RPMI7951 (cell line): ENCODE measurements at regions not wholly inside any gene's neighbourhood (a gene's known extent, or its start where the extent isn't known, plus 50 kb on each side); places are given as distances from the start of the nearest gene placed in this dataset.
A peak's percentile ranks its signal among the peaks of the same experiment; 100 is the strongest.

ENCODE experiments used
- DNase-seq: peaks from one replicate; pipeline ENCODE4 v3.0.0-alpha.2; 2012; ENCODE audit warnings: low read depth

- DNase-seq, result no peak
Measured at GRCh38 chr12:130258863-130259262, 78.8 kb upstream of the PIWIL1 start.

DNA sequence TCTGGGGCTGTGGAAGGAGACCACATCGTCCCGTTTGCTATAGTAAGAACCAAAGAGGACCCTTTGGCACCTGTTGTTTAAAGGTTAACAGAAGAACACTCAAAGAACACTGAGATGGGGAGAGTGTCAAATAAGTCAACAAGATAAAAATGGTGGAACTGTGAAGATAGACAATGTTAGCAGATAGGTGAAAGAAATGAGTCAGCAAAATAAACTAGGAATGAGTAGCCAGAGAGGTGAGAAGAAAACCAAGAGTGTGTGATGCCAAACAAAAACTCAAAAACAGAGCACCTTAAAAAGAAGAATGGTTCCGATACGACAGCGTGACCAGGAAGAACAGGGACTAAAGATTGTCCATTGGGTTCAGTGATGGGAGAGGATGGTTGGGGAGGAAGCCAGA, 74.7 kb upstream of the PIWIL1 start:
- no peak for DNase-seq

GRCh38 chr12:130263996-130264395, 73.7 kb upstream of the PIWIL1 start:
- DNase-seq, result no peak

DNA sequence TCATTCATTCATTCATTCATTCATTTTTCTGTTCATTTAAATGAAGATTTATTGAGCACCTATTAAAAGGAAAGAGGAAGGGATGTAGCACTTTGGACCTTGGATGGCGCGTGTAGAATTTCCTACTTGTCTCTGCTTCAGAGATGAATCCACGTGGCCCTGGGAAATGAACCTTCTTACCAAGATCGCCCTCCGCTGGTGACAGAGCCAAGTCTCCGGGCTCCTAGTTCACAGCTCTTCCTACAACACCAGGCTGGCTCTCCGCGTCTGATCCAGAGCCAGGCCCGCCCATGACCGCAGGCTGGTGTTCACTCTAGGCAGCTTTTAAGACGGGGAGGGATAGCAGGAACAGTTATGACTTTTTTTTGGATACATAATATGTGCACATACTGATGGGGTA, 70.9 kb upstream of the PIWIL1 start:
- DNase-seq, result no peak

DNA sequence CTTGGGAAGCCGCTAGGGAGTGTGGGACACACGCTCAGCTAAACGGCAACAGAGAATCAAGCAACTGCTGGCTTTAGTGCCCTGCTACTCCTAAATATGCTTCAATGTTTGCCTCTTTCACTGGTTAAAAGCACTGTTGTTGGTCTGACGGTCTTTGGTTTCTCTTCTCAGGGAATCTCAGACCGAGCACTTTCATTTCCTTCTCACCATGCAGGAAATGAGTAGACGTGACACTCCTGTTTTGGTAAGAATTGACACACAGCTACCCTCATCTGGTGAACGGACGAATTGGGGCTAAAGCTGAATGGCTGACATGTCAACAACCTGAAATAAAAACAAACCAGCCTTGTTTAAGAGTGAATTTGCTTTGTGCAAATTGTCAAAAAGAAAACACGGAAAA, 57.5 kb upstream of the PIWIL1 start:
- DNase-seq, result peak; percentile 11

DNA sequence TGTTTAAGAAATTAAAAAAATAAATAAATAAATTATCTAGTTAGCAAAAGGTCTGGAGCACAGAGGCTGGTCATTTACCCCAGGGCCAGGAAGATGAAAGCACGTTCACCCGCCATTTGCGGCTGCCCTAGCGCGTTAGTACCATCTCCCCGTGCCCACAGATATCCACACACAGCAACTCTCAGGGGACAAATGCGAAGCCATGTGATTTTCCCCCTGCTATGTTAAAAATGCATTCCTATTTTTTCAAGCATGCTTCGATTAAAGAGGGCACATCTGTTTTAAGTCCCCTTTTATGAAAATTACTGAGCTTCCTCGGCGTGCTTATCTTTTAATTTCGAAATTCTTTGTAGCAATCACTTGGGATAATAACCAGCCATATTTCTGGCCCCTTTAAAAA, 56.9 kb upstream of the PIWIL1 start:
- DNase-seq, result no peak

- peak; percentile 1 for DNase-seq
Measured at GRCh38 chr12:130281153-130281799, 56.4 kb upstream of the PIWIL1 start.

DNA sequence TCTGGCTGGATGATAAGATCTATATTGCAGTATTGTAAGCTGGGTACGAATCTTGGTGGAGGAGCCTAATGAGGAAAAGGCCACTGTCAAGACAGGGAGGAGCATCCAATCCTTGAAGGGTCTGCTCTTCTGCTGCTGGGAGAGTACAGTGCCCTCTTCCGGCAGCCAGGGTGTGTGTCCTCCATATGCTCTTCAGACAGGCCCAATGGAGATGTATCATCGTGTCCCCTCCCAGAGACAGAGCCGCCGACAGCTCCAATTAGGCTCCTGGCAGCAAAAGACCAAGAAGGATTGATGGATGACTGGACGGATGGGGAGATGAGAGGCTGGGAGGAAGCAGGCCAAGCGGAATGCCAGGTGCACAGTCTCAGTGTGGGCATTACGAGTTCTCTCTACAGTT, 51.6 kb upstream of the PIWIL1 start:
- no peak for DNase-seq

- DNase-seq, result no peak
Measured at GRCh38 chr12:130286741-130287440, 50.8 kb upstream of the PIWIL1 start.
